ENCODE measurements at regions not wholly inside any gene's neighbourhood (a gene's known extent, or its start where the extent isn't known, plus 50 kb on each side); places are given as distances from the start of the nearest gene placed in this dataset.

GRCh38 chr6:150710236-150710635 lies 110.6 kb downstream of the PLEKHG1 start:
- H3K27ac ChIP-seq (ENCODE audit: low read depth, low read length), result no peak overlapping the region
- no peaks in the 10 kb centered on the region for H3K27me3 ChIP-seq (ENCODE audit: low read length)
- no peaks in the 10 kb centered on the region for H3K36me3 ChIP-seq (ENCODE audit: low read length)
- no peak overlapping the region for H3K4me3 ChIP-seq (ENCODE audit: insufficient read depth, low read length, poor library complexity, severe bottlenecking)
- TF ChIP-seq EZH2phosphoT487 (conservative IDR thresholded peaks at IDR 0.05; ENCODE audit: low read length) (no peak), CTCF (IDR thresholded peaks at IDR 0.05; ENCODE audit: insufficient read depth, low read length, poor library complexity, severe bottlenecking) (no peak)
- H3K9me2 ChIP-seq (replicated peaks; ENCODE audit: insufficient read depth, low read length), result no peaks in the 10 kb centered on the region
- no peak overlapping the region for H2AFZ ChIP-seq (ENCODE audit: low read depth, low read length, severe bottlenecking)
- H3K9me3 ChIP-seq (ENCODE audit: insufficient read depth, low read length), result no peaks in the 10 kb centered on the region
- H3K9ac ChIP-seq (ENCODE audit: low read length), result no peak overlapping the region
- no peaks in the 10 kb centered on the region for H3F3A ChIP-seq (ENCODE audit: insufficient read depth)
- H3K79me2 ChIP-seq (ENCODE audit: insufficient read depth, low read length), result no peaks in the 10 kb centered on the region
- no peak overlapping the region for H3K4me2 ChIP-seq (ENCODE audit: low read depth, low read length, poor library complexity, severe bottlenecking)
- H4K20me1 ChIP-seq (ENCODE audit: low read depth, low read length), result no peaks in the 10 kb centered on the region

GRCh38 chr6:150711061-150711460 lies 111.4 kb downstream of the PLEKHG1 start:
- TF ChIP-seq CTCF (IDR thresholded peaks at IDR 0.05; ENCODE audit: insufficient read depth, low read length, poor library complexity, severe bottlenecking), result no peak
- no peak for TF ChIP-seq EZH2phosphoT487 (conservative IDR thresholded peaks at IDR 0.05; ENCODE audit: low read length)
- Histone ChIP-seq H3K9me2 (replicated peaks; ENCODE audit: insufficient read depth, low read length) (no peaks in the 10 kb centered on the region), H3F3A (ENCODE audit: insufficient read depth) (no peaks in the 10 kb centered on the region), H2AFZ (ENCODE audit: low read depth, low read length, severe bottlenecking) (no peak overlapping the region), H3K4me2 (ENCODE audit: low read depth, low read length, poor library complexity, severe bottlenecking) (no peak overlapping the region), H3K27ac (ENCODE audit: low read depth, low read length) (no peak overlapping the region), H3K9me3 (ENCODE audit: insufficient read depth, low read length) (no peaks in the 10 kb centered on the region), H3K36me3 (ENCODE audit: low read length) (no peaks in the 10 kb centered on the region), H3K9ac (ENCODE audit: low read length) (no peak overlapping the region), H4K20me1 (ENCODE audit: low read depth, low read length) (no peaks in the 10 kb centered on the region), H3K4me3 (ENCODE audit: insufficient read depth, low read length, poor library complexity, severe bottlenecking) (no peak overlapping the region), H3K27me3 (ENCODE audit: low read length) (no peaks in the 10 kb centered on the region), H3K79me2 (ENCODE audit: insufficient read depth, low read length) (no peaks in the 10 kb centered on the region)

GRCh38 chr6:150711584-150712504 lies 112.2 kb downstream of the PLEKHG1 start:
- no peak for TF ChIP-seq CTCF (IDR thresholded peaks at IDR 0.05; ENCODE audit: insufficient read depth, low read length, poor library complexity, severe bottlenecking)
- TF ChIP-seq EZH2phosphoT487 (conservative IDR thresholded peaks at IDR 0.05; ENCODE audit: low read length), result no peak
- no peaks in the 10 kb centered on the region for H3K79me2 ChIP-seq (ENCODE audit: insufficient read depth, low read length)

More at GRCh38 chr6:150711584-150712504, 112.2 kb downstream of the PLEKHG1 start:
- H3K9ac ChIP-seq (ENCODE audit: low read length), result no peak overlapping the region
- no peaks in the 10 kb centered on the region for H4K20me1 ChIP-seq (ENCODE audit: low read depth, low read length)
- no peak overlapping the region for H3K4me2 ChIP-seq (ENCODE audit: low read depth, low read length, poor library complexity, severe bottlenecking)
- H3K9me3 ChIP-seq (ENCODE audit: insufficient read depth, low read length), result no peaks in the 10 kb centered on the region
- no peak overlapping the region for H3K4me3 ChIP-seq (ENCODE audit: insufficient read depth, low read length, poor library complexity, severe bottlenecking)
- no peak overlapping the region for H3K27ac ChIP-seq (ENCODE audit: low read depth, low read length)
- H3F3A ChIP-seq (ENCODE audit: insufficient read depth), result no peaks in the 10 kb centered on the region
- H3K9me2 ChIP-seq (replicated peaks; ENCODE audit: insufficient read depth, low read length), result no peaks in the 10 kb centered on the region
- no peaks in the 10 kb centered on the region for H3K36me3 ChIP-seq (ENCODE audit: low read length)
- no peaks in the 10 kb centered on the region for H3K27me3 ChIP-seq (ENCODE audit: low read length)
- H2AFZ ChIP-seq (ENCODE audit: low read depth, low read length, severe bottlenecking), result no peak overlapping the region

All from SU-DHL-6 (cell line).